Right lobe of liver (tissue), 6 donors: ENCODE measurements at regions not wholly inside any gene's neighbourhood (a gene's known extent, or its start where the extent isn't known, plus 50 kb on each side); places are given as distances from the start of the nearest gene placed in this dataset.

Experiments used
- ATAC-seq, 4 donors: fragments of 200-7000 bp; cut with Tn5 transposase; one replicate each; pipeline ENCODE4 v1.9.1; 2020; ENCODE audit warnings: mild to moderate bottlenecking in 4 of 4, moderate library complexity in 4 of 4
- DNase-seq, 3 donors: peaks; one replicate each; pipeline ENCODE4 v3.0.0-alpha.2; 2020
- H3K27ac ChIP-seq, 3 donors: fragments of 200-600 bp; one replicate each; pipeline ENCODE4 v1.8.0; 2022
- H3K27me3 ChIP-seq, 2 donors: fragments of 200-600 bp; one replicate each; pipeline ENCODE4 v1.8.0; 2022
- H3K36me3 ChIP-seq, 4 donors: fragments of 200-600 bp; sonication (generic) in 1 of 4; one replicate each; pipeline versions ENCODE4 v1.5.1 to v1.8.0; 2017 to 2022; ENCODE audit warnings: control low read depth in 1 of 4
- H3K4me1 ChIP-seq, 4 donors: fragments of 200-600 bp; sonication (generic) in 1 of 4; one replicate each; pipeline versions ENCODE4 v1.5.1 to v1.8.0; 2017 to 2022; ENCODE audit warnings: control low read depth in 1 of 4
- H3K4me3 ChIP-seq, 3 donors: fragments of 200-600 bp; one replicate each; pipeline ENCODE4 v1.8.0; 2022
- H3K9me3 ChIP-seq, 4 donors: fragments of 200-600 bp; sonication (generic) in 1 of 4; one replicate each; pipeline versions ENCODE4 v1.5.1 to v1.8.0; 2017 to 2022; ENCODE audit warnings: control low read depth in 1 of 4
- POLR2A ChIP-seq: fragments of 450-650 bp; IDR thresholded peaks from one replicate; pipeline ENCODE4 v1.6.1; 2017; ENCODE audit warnings: antibody characterized with exemption, mild to moderate bottlenecking
- WGBS: methylation state at CpG from one replicate; pipeline ENCODE4 v1.1.6; 2018; ENCODE audit warnings: low coverage, low lambda C conversion rate; ENCODE audit not compliant: insufficient coverage; ENCODE audit errors: missing lambda C conversion rate; 5-methylcytosine and 5-hydroxymethylcytosine counted together
- intact Hi-C, 2 donors: fragments of 100-400 bp; cut with DNase I; formaldehyde crosslinking; loops; one replicate each; pipeline versions ENCODE4 v1.11.2 to v1.14.1; 2022
- TF ChIP-seq, protein P1 (sequence below), 4 donors: fragments of 200-600 bp in 3 of 4; fragments of 450-650 bp in 1 of 4; IDR thresholded peaks; one replicate each; pipeline versions ENCODE4 v1.5.1 to v1.8.0; 2016 to 2022; ENCODE audit warnings: antibody characterized with exemption in 4 of 4, mild to moderate bottlenecking in 2 of 4
- donor health status: DM: no; HTN: yes; CAD: no.
- donor health status: DM: no; HTN: no; CAD: no.
- donor health status: DM: no; HTN: no; CAD: no.
- donor health status: DM: no; HTN: yes; CAD: no.
- donor health status: DM: no; HTN: yes; CAD: no.

DNA sequence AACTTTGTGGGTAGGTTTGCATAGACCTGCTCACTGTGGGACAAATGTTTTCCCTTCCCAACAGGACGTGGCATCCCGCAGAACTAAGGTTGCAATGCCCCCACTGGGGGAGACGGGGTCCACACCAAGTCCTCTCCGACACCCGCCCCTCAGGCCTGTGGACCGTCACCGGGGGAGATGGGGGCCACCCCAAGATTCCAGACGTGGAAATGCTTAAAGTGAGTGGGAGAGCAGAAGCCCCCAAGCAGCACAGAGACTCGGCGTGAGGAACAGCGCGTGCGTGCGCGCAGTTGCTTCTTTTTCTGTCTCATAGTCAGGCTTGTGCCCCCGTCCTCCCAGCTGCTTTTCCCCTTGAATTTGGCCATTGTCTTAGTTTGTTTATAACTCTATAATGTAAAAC, 826.3 kb upstream of the SALL3 start:
- ATAC-seq = no peak
- no peaks in the 10 kb centered on the region for H3K4me1 ChIP-seq
- no peak for DNase-seq

DNA sequence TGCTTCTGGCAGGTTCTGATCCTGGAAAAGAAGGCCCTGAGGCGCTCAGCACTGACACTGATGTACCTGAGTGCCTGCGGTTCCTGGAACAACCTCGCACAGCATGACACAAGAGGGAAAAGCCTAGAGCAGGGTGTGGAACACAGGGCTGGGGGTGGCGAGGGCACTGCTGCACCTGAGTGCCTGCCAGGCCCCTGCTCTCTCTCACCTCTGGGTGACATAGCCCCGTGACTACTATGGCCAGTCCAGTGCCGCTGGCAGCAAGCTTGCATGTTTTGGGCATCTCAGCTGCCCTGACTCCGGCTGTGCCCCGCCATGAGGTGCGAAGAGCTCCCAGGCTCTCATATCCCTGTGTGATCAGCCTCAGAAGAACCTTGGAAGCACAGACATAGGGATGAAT, 825.2 kb upstream of the SALL3 start:
- DNase-seq = no peak
- intact Hi-C loops = no loop called here

More for the DNA sequence above, 826.3 kb upstream of the SALL3 start:
- Histone ChIP-seq H3K27ac (no peak overlapping the region), H3K4me3 (no peak overlapping the region), H3K9me3 (no peaks in the 10 kb centered on the region), H3K36me3 (no peaks in the 10 kb centered on the region), H3K27me3 (no peaks in the 10 kb centered on the region)
- TF ChIP-seq POLR2A = no peak
- intact Hi-C loops = no loop called here
- WGBS = 72% methylated on average over 6 of the region's 16 CpGs

DNA sequence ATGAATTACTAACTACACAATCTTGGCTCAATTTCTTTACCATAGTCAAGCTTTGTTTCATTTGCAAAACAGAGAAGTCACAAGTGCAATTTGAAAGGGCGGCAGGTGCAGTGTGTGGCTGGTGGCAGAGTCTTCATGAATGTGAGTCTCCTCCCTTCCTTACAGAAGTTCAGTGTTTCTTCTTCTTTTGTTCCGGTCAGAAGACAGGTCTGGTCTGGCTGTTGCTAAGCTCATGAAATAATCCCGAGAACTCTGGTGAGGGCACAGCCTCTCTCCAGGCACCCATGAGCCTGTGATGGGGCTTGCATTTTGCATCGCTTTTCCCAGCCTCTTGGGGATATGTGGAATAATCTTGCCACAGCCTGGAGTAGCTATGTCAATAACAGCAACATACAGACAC, 824.8 kb upstream of the SALL3 start:
- WGBS = 55% methylated on average over 1 of the region's 4 CpGs
- ATAC-seq = no peak
- intact Hi-C loops = no loop called here

More for the DNA sequence above, 825.2 kb upstream of the SALL3 start:
- no peak overlapping the region for H3K27ac ChIP-seq
- no peak overlapping the region for H3K4me3 ChIP-seq
- H3K27me3 ChIP-seq = no peaks in the 10 kb centered on the region
- H3K4me1 ChIP-seq = no peaks in the 10 kb centered on the region
- 20% methylated on average over 1 of the region's 9 CpGs for WGBS
- TF ChIP-seq, protein P1, sequence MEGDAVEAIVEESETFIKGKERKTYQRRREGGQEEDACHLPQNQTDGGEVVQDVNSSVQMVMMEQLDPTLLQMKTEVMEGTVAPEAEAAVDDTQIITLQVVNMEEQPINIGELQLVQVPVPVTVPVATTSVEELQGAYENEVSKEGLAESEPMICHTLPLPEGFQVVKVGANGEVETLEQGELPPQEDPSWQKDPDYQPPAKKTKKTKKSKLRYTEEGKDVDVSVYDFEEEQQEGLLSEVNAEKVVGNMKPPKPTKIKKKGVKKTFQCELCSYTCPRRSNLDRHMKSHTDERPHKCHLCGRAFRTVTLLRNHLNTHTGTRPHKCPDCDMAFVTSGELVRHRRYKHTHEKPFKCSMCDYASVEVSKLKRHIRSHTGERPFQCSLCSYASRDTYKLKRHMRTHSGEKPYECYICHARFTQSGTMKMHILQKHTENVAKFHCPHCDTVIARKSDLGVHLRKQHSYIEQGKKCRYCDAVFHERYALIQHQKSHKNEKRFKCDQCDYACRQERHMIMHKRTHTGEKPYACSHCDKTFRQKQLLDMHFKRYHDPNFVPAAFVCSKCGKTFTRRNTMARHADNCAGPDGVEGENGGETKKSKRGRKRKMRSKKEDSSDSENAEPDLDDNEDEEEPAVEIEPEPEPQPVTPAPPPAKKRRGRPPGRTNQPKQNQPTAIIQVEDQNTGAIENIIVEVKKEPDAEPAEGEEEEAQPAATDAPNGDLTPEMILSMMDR (IDR thresholded peaks at IDR 0.05) = no peak
- no peak for TF ChIP-seq POLR2A
- ATAC-seq = peak in 1 of 4 donors; percentile 22
- H3K9me3 ChIP-seq = no peaks in the 10 kb centered on the region
- no peaks in the 10 kb centered on the region for H3K36me3 ChIP-seq

DNA sequence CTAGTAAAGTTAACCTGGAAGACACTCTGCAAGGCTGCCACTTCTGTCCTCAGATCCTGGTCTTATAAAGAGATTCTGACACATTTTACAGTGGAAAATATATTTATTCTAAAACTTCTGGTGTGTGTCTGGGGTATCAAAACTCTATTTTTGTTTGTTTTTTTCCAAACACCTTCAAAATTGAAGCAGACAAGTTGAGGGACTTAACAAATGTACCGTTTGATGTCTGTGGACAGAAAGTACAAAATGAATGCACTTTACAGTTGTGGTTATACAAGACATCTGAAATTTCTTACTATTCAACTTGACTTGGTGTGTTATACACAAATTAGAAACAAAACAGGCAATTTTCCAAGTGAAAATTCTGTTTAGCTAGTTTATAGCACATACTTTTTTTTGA, 823.2 kb upstream of the SALL3 start:
- intact Hi-C loops = no loop called here
- no peaks in the 10 kb centered on the region for H3K4me1 ChIP-seq
- H3K27me3 ChIP-seq = no peaks in the 10 kb centered on the region
- DNase-seq (no peak), ATAC-seq (no peak)
- no peak for TF ChIP-seq POLR2A
- TF ChIP-seq, protein P1 (IDR thresholded peaks at IDR 0.05) = no peak
- no peak overlapping the region for H3K4me3 ChIP-seq
- H3K36me3 ChIP-seq = no peaks in the 10 kb centered on the region
- WGBS = 39% methylated on average over 1 of the region's 1 CpG
- no peak overlapping the region for H3K27ac ChIP-seq
- H3K9me3 ChIP-seq = no peaks in the 10 kb centered on the region

More for the DNA sequence above, 824.8 kb upstream of the SALL3 start:
- no peak overlapping the region for H3K27ac ChIP-seq
- H3K4me1 ChIP-seq = no peaks in the 10 kb centered on the region
- no peak for DNase-seq
- H3K4me3 ChIP-seq = no peak overlapping the region
- no peak for TF ChIP-seq POLR2A
- TF ChIP-seq, protein P1 (IDR thresholded peaks at IDR 0.05) = no peak
- H3K27me3 ChIP-seq = no peaks in the 10 kb centered on the region
- H3K9me3 ChIP-seq = no peaks in the 10 kb centered on the region
- no peaks in the 10 kb centered on the region for H3K36me3 ChIP-seq

DNA sequence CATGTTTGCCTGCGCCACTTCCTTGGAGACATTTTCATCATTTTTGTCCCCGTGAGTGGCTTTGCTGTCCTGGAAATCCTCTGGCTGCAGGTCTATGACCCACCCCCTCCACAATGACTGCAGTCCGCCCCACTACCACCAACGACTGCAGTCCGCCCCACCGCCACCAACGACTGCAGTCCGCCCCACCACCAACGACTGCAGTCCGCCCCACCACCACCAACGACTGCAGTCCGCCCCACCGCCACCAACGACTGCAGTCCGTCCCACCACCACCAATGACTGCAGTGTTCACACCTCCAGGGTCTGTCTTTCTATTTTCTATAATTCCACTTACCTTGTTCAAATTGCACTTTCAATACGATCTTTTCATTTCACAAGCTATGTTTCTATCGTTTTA, 820.7 kb upstream of the SALL3 start:
- Histone ChIP-seq H3K27me3 (no peaks in the 10 kb centered on the region), H3K4me1 (no peaks in the 10 kb centered on the region), H3K4me3 (no peak overlapping the region), H3K36me3 (no peaks in the 10 kb centered on the region), H3K9me3 (no peaks in the 10 kb centered on the region), H3K27ac (no peak overlapping the region)
- DNase-seq = no peak
- no peak for TF ChIP-seq POLR2A
- TF ChIP-seq, protein P1 (IDR thresholded peaks at IDR 0.05) = no peak
- intact Hi-C loops = no loop called here
- WGBS = 78% methylated on average over 12 of the region's 17 CpGs
- no peak for ATAC-seq
